Activated CD8-positive, alpha-beta memory T cell treated with anti-CD3 and anti-CD28 coated beads, Interleukin-2, amount 50 U/mL, for 24 hours (primary cell): ENCODE measurements at regions not wholly inside any gene's neighbourhood (a gene's known extent, or its start where the extent isn't known, plus 50 kb on each side); places are given as distances from the start of the nearest gene placed in this dataset.

Experiments
- DNase-seq: peaks from one replicate; pipeline ENCODE4 v3.0.0-alpha.2; 2020; ENCODE audit errors: extremely low read depth

- DNase-seq, result no peak
These were observed 63.5 kb downstream of the ENC1 start for GRCh38 chr5:74576941-74577456.

GRCh38 chr5:74575741-74576538, 64.6 kb downstream of the ENC1 start:
- no peak for DNase-seq

- DNase-seq, result no peak
These were observed 70.3 kb downstream of the ENC1 start for GRCh38 chr5:74570250-74570649.

GRCh38 chr5:74567411-74567995, 73.0 kb downstream of the ENC1 start:
- DNase-seq, result no peak

GRCh38 chr5:74562122-74562521, 78.4 kb downstream of the ENC1 start:
- DNase-seq, result no peak

GRCh38 chr5:74560245-74560644, 80.3 kb downstream of the ENC1 start:
- no peak for DNase-seq

- DNase-seq, result no peak
These were observed 83.6 kb downstream of the ENC1 start for GRCh38 chr5:74556631-74557595.

GRCh38 chr5:74556006-74556405, 84.5 kb downstream of the ENC1 start:
- DNase-seq, result no peak

- DNase-seq, result no peak
These were observed 88.4 kb downstream of the ENC1 start for GRCh38 chr5:74552101-74552500.

GRCh38 chr5:74550927-74551326, 89.6 kb downstream of the ENC1 start:
- DNase-seq, result no peak

- DNase-seq, result no peak
These were observed 91.1 kb downstream of the ENC1 start for GRCh38 chr5:74549384-74549783.

- no peak for DNase-seq
These were observed 93.7 kb downstream of the ENC1 start for GRCh38 chr5:74546796-74547195.

- DNase-seq, result no peak
These were observed 95.7 kb downstream of the ENC1 start for GRCh38 chr5:74544811-74545210.

GRCh38 chr5:74543162-74543995, 97.1 kb downstream of the ENC1 start:
- DNase-seq, result no peak

- DNase-seq, result no peak
These were observed 98.0 kb downstream of the ENC1 start for GRCh38 chr5:74542482-74542881.

GRCh38 chr5:74541381-74541781, 99.1 kb downstream of the ENC1 start:
- no peak for DNase-seq

GRCh38 chr5:74540622-74541021, 99.9 kb downstream of the ENC1 start:
- no peak for DNase-seq

- no peak for DNase-seq
These were observed 100.5 kb downstream of the ENC1 start for GRCh38 chr5:74539986-74540385.

- no peak for DNase-seq
These were observed 102.3 kb downstream of the ENC1 start for GRCh38 chr5:74538206-74538661.

GRCh38 chr5:74536658-74537057, 103.9 kb downstream of the ENC1 start:
- no peak for DNase-seq

- no peak for DNase-seq
These were observed 104.6 kb downstream of the ENC1 start for GRCh38 chr5:74535926-74536325.
